ENCODE measurements at regions not wholly inside any gene's neighbourhood (a gene's known extent, or its start where the extent isn't known, plus 50 kb on each side); places are given as distances from the start of the nearest gene placed in this dataset.

DNA sequence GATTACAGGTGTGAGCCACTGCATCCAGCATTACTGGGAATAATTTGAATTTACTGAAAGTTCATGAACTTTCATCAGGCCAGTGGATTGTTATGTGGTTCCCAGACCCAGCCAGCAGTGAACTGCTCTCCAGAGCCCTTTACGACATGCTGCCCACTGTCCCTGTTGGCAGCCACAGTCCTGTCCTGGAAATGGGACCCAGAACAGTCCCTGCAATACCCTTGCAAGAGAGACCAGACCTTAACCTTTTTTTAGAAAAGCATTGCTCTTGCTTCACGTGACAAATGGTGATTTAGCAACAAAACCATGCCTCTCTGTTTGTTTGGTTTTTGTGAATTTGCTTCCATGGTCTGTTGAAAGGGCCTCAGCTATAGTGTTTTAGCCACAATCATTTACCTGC lies 367.3 kb upstream of the C2CD4B start:
- Histone ChIP-seq H3K79me2 (ENCODE audit: low read length) (no peaks in the 10 kb centered on the region), H3K4me3 (ENCODE audit: low read length) (no peak overlapping the region), H4K20me1 (ENCODE audit: insufficient read depth, low read length) (no peaks in the 10 kb centered on the region), H3K27me3 (ENCODE audit: low read depth, low read length) (no peaks in the 10 kb centered on the region), H3K9ac (ENCODE audit: low read length) (no peak overlapping the region), H3K36me3 (replicated peaks; ENCODE audit: low read depth, low read length) (no peaks in the 10 kb centered on the region), H3K27ac (ENCODE audit: low read length) (no peak overlapping the region), H2AFZ (ENCODE audit: low read depth, low read length) (no peak overlapping the region), H3K4me1 (ENCODE audit: low read length) (no peaks in the 10 kb centered on the region), H3K4me2 (ENCODE audit: low read length) (no peak overlapping the region), H3K9me3 (ENCODE audit: insufficient read depth, low read length) (no peaks in the 10 kb centered on the region)
- TF ChIP-seq, protein P1, sequence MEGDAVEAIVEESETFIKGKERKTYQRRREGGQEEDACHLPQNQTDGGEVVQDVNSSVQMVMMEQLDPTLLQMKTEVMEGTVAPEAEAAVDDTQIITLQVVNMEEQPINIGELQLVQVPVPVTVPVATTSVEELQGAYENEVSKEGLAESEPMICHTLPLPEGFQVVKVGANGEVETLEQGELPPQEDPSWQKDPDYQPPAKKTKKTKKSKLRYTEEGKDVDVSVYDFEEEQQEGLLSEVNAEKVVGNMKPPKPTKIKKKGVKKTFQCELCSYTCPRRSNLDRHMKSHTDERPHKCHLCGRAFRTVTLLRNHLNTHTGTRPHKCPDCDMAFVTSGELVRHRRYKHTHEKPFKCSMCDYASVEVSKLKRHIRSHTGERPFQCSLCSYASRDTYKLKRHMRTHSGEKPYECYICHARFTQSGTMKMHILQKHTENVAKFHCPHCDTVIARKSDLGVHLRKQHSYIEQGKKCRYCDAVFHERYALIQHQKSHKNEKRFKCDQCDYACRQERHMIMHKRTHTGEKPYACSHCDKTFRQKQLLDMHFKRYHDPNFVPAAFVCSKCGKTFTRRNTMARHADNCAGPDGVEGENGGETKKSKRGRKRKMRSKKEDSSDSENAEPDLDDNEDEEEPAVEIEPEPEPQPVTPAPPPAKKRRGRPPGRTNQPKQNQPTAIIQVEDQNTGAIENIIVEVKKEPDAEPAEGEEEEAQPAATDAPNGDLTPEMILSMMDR (IDR thresholded peaks at IDR 0.05; ENCODE audit: low read depth, low read length): no peak
- TF ChIP-seq EZH2phosphoT487 (IDR thresholded peaks at IDR 0.05; ENCODE audit: low read depth): no peak

DNA sequence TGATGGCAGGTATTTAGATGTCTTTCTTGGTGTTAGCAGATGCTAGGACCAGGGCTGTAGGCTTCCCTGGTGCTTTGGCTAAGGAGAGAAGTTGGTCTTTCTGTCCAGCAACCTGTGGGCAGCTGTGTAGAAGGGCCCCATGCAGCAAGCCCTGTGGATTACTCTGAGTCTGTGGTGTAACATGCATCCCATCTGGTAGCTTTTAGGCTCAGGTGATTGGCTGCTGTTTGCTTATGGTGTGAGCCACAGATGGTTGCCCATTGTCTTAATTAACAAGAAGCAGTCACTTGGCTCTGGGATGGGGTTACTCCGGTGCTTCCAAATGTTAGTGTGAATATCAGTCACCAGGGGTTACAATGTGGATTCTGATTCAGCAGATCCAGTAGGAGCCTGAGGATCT lies 368.6 kb upstream of the C2CD4B start:
- TF ChIP-seq, protein P1 (IDR thresholded peaks at IDR 0.05; ENCODE audit: low read depth, low read length): no peak
- TF ChIP-seq EZH2phosphoT487 (IDR thresholded peaks at IDR 0.05; ENCODE audit: low read depth): no peak
- Histone ChIP-seq H3K27ac (ENCODE audit: low read length) (no peak overlapping the region), H3K27me3 (ENCODE audit: low read depth, low read length) (no peaks in the 10 kb centered on the region), H3K36me3 (replicated peaks; ENCODE audit: low read depth, low read length) (no peaks in the 10 kb centered on the region), H3K4me1 (ENCODE audit: low read length) (no peaks in the 10 kb centered on the region), H3K4me2 (ENCODE audit: low read length) (no peak overlapping the region), H3K9ac (ENCODE audit: low read length) (no peak overlapping the region), H3K9me3 (ENCODE audit: insufficient read depth, low read length) (no peaks in the 10 kb centered on the region), H3K4me3 (ENCODE audit: low read length) (no peak overlapping the region), H4K20me1 (ENCODE audit: insufficient read depth, low read length) (no peaks in the 10 kb centered on the region), H2AFZ (ENCODE audit: low read depth, low read length) (no peak overlapping the region), H3K79me2 (ENCODE audit: low read length) (no peaks in the 10 kb centered on the region)

DNA sequence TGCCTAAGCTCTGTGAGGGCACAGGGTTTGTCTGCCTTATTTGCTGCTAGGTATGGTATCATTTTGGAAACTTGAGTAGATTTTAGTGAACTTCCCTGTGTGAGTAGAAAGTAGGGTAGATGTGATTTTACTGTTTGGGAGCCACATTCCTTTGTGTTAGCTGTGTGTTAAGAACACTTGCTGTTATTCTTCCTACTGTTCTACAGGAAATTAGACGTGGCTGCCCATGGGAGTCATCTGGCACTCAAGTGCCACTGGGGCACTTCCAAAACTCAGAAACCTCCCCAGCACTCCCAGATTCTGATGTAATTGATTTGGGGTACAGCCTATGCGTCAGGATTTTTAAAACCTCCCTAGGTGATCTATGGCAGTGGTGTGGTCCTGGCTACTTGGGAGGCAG lies 369.9 kb upstream of the C2CD4B start:
- no peaks in the 10 kb centered on the region for H3K9me3 ChIP-seq (ENCODE audit: insufficient read depth, low read length)
- H3K27me3 ChIP-seq (ENCODE audit: low read depth, low read length): no peaks in the 10 kb centered on the region
- H3K9ac ChIP-seq (ENCODE audit: low read length): no peak overlapping the region
- H3K36me3 ChIP-seq (replicated peaks; ENCODE audit: low read depth, low read length): no peaks in the 10 kb centered on the region
- no peak overlapping the region for H2AFZ ChIP-seq (ENCODE audit: low read depth, low read length)
- no peak overlapping the region for H3K4me3 ChIP-seq (ENCODE audit: low read length)
- H3K4me2 ChIP-seq (ENCODE audit: low read length): no peak overlapping the region
- H3K27ac ChIP-seq (ENCODE audit: low read length): no peak overlapping the region
- TF ChIP-seq, protein P1 (IDR thresholded peaks at IDR 0.05; ENCODE audit: low read depth, low read length): no peak
- no peak for TF ChIP-seq EZH2phosphoT487 (IDR thresholded peaks at IDR 0.05; ENCODE audit: low read depth)
- no peaks in the 10 kb centered on the region for H3K4me1 ChIP-seq (ENCODE audit: low read length)
- no peaks in the 10 kb centered on the region for H4K20me1 ChIP-seq (ENCODE audit: insufficient read depth, low read length)
- H3K79me2 ChIP-seq (ENCODE audit: low read length): no peaks in the 10 kb centered on the region

DNA sequence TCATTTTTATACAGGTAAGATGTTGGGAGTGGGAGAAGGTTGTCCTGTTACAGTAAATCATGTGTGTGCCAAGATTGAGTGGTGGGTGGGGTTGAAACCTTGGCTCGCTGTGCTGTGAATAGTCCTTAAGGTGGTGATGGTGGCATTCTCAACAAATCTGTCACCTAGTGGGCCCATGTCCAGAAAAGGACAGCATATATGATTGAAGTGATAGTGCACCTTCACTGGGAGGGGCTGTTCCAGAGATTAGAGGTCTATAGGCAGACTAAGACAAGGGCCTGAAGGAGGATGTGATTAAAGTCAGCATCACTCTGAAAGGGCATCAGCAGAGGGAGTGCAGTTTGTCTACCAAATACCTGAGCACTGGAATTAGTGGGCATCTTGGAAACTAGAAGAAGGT lies 374.2 kb upstream of the C2CD4B start:
- TF ChIP-seq, protein P1 (IDR thresholded peaks at IDR 0.05; ENCODE audit: low read depth, low read length): no peak
- TF ChIP-seq EZH2phosphoT487 (IDR thresholded peaks at IDR 0.05; ENCODE audit: low read depth): no peak
- no peaks in the 10 kb centered on the region for H3K79me2 ChIP-seq (ENCODE audit: low read length)
- no peaks in the 10 kb centered on the region for H4K20me1 ChIP-seq (ENCODE audit: insufficient read depth, low read length)
- no peak overlapping the region for H2AFZ ChIP-seq (ENCODE audit: low read depth, low read length)
- no peak overlapping the region for H3K4me2 ChIP-seq (ENCODE audit: low read length)
- H3K27ac ChIP-seq (ENCODE audit: low read length): no peak overlapping the region
- no peaks in the 10 kb centered on the region for H3K36me3 ChIP-seq (replicated peaks; ENCODE audit: low read depth, low read length)
- no peaks in the 10 kb centered on the region for H3K4me1 ChIP-seq (ENCODE audit: low read length)
- no peak overlapping the region for H3K9ac ChIP-seq (ENCODE audit: low read length)
- H3K4me3 ChIP-seq (ENCODE audit: low read length): no peak overlapping the region
- no peaks in the 10 kb centered on the region for H3K9me3 ChIP-seq (ENCODE audit: insufficient read depth, low read length)
- H3K27me3 ChIP-seq (ENCODE audit: low read depth, low read length): no peaks in the 10 kb centered on the region

All from OCI-LY3 (cell line).